SH-SY5Y (cell line): ENCODE measurements at regions not wholly inside any gene's neighbourhood (a gene's known extent, or its start where the extent isn't known, plus 50 kb on each side); places are given as distances from the start of the nearest gene placed in this dataset.

ENCODE experiments used
- GATA2 ChIP-seq: IDR thresholded peaks from 2 replicates; pipeline ENCODE4 v1.6.1; 2011; ENCODE audit warnings: mild to moderate bottlenecking, low read depth, low read length
- GATA3 ChIP-seq: IDR thresholded peaks from 2 replicates; pipeline ENCODE4 v1.6.1; 2011; ENCODE audit warnings: low read depth, mild to moderate bottlenecking, low read length, moderate library complexity

GRCh38 chr16:56119133-56119532, 72.2 kb upstream of the GNAO1 start:
- no peak for TF ChIP-seq GATA2
- TF ChIP-seq GATA3 = no peak
